HG03469 (cell line): ENCODE measurements at regions not wholly inside any gene's neighbourhood (a gene's known extent, or its start where the extent isn't known, plus 50 kb on each side); places are given as distances from the start of the nearest gene placed in this dataset.
"Not testable (repeated sequence)": the region's sequence is repeated elsewhere in the genome, so short reads cannot be mapped to it uniquely, and the experiment has no call there.

Source experiments
- ATAC-seq: cut with Tn5 transposase; IDR thresholded peaks from one replicate; pipeline ENCODE4 v1.9.1; 2021; ENCODE audit warnings: mild to moderate bottlenecking, moderate library complexity, moderate number of reproducible peaks; ENCODE audit not compliant: unreplicated experiment

DNA sequence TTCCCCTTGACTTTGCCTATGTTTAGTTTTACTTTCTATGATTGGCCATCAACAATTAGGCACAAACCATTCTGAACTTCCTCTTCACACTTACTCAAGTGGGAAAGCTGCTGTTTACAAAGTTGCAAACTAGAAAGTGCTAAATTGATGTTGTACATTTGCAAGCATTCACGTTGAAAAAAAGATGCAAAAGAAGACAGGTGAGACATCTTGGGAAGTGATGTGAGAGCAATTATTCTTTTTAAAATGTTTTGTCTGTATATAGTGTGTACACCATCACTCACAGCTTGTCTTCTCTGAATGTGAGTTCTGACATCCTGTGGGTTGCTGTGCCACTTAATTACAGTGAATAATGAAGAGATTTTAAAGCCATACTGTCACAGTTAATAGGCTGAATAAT, 874.1 kb upstream of the LRATD1 start:
- ATAC-seq = no peak

DNA sequence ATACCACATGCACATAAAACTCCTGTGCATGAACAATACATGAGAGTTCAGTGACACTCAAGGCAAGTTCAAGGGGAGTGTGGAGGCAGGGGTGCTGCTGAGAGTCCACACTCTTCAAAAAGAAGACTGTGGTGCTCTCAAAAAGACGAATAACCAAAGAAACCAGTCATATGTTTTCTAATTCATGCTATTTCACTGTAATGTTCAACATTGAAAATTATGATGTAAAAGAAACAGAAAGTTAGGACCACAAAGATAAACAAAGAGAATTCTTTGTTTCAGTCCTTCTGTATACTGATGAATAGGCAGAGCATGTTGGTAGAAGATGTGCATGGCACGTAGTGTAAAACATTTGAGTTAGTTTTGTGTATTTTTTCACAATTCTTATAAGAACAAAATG, 864.2 kb upstream of the LRATD1 start:
- ATAC-seq = no peak

DNA sequence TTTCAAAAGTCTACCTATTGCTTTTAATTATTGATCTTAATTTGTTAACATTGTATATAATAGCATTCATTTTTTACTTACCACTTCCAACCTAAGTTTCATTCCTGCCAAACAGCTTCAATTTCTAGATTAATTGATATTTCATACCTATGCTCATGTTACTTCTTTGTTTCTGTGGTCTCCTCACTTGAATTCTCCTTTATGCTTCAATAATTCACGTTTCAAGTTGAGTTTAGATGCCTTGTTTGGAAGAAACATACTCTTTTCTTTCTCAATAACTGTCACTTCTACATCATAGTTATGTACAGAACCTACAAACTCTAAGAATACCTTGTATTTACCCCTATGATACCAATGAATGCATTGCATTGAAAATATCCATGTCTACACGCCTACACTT, 862.2 kb upstream of the LRATD1 start:
- ATAC-seq = no peak

DNA sequence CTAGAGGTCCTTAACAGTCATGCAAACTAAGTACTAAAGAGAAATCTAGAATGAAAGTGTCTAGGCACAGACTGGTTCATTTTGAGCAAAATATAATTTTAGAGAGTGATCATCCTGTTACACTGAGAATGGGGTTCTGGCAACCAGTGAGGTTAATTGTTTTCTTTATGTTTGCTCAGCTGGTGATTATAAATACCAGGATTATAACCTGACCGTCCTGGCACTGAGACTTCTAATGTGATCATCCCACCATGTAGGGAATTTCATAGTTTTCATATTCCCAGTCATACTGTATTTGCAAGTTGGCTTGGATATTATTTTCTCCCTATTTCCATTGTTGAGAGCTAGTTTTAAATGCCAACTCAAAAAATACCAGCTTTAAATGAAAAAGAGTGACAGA, 852.5 kb upstream of the LRATD1 start:
- no peak for ATAC-seq

DNA sequence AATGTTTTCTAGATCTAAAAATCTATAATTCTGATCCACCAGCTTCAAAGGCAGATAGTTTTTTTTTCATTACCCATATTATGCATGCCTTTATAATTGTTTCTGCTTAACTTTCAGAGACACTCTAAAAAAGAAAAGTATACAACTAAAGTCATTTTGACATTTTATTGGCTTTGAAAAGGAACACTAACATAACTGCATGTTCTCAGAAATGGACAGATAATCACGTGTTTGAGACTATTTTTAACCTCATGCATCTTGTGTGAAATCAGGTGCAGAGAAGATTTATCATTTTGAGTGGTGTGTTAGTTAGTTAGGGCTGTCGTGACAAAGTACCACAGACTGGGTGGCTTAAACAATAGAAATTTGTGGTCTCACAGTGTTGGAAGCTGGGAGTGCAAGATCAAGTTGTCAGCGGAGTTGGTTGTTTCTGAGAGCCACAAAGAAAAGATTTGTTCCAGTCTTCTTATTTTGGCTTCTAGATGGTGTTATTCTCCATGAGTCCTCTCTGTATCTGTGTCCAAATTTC, 841.4 kb upstream of the LRATD1 start:
- ATAC-seq = no peak

DNA sequence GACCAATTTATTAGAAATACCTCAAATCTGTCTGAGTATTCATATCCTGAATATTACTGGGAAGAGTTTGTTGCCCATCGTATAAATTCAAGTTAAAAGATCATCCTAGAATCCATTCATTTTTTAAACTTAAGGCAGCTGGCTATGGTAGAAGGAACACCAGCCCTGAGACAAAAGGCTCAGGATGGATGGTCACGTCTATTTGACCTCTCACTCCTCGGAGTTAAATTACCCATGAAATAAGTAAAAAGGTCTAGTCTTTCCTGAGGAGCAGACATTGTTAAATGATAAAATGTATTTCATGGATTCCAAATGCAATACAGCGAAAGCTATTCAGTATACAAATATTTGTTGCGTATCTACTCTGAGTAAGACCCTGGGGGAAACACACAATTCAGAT, 826.0 kb upstream of the LRATD1 start:
- no peak for ATAC-seq

DNA sequence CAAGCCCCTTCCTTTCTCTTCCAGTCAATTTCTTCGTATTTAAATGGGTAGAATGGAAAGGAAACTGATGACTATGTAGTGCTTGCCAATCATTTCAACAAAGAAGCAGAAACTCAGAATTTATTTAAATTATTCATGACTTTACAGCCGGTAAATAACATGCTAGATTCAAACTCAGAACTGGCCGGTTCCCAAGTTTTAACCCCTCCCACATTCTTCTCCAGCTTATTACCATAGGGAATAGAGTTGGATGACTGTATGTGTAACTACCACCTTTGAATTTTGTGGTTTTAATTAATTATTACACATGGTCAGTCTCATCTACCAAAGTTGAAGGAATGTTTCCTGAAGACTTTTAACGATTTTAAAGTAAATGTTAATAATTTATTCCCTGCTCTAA, 819.3 kb upstream of the LRATD1 start:
- no peak for ATAC-seq

DNA sequence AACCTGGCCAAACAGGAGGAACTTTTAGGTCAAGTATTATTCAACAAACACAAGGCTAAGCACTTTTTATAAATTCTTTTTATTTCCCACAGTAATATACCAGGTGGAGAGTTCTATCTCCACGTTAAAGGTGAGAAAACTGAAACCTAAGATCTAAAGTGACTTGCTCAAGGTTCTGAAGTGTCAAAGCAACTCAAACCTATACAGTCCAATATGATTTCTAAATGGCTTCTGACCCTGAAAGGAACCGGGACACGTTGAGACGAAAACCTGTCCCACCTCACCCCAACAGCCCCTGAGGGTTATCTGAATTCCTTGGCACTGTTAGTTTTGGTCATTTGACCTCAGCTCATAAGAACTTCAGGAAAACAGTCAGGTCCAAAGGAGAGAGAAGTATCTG, 814.5 kb upstream of the LRATD1 start:
- ATAC-seq = no peak

DNA sequence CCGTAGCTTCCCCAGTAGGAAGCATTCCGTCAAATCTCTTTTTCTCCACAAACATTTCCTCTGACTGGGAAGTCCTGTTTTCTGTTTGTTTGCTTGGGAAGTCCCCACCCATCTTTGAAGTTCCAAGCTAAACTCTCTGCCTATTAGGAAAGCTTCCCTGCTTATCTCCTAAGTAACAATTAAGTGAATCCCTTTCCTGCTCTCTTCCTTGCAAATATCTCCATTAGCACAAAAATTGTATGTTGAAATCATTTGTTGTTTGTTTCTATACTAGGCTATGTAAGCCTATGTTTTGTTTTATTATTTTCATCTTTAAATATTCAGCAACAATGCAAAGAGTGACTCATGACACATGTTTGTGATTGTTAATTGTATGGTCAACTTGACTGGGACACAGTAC, 812.6 kb upstream of the LRATD1 start:
- ATAC-seq = no peak

DNA sequence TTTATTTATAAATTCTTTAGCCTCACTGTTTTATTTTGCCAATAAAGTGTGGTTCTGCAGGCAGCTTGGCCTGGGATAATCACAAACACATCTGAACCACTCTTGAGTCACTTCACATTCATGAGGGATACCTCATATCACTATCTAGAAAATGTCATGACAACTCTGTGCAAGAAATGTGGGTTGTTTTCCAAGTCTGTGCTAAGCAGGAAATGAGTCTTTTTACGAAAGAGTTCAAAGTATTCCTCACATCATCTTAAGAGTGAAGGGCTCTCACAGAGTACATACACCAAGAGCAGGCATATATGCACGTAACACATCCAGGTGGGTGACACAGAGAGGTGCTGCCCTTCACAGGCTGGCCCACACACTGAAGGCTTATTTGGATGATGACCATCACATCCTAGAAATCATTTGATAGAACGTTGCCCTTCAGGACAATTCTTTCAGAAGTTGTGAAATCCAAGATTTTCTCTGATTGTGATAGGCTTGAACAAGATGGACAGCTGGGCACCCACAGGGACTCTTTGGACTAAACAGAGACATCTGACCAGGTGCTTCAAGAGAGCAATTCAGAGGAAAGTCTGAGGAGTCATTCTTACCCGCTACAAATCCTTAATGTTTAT, 811.1 kb upstream of the LRATD1 start:
- no peak for ATAC-seq

DNA sequence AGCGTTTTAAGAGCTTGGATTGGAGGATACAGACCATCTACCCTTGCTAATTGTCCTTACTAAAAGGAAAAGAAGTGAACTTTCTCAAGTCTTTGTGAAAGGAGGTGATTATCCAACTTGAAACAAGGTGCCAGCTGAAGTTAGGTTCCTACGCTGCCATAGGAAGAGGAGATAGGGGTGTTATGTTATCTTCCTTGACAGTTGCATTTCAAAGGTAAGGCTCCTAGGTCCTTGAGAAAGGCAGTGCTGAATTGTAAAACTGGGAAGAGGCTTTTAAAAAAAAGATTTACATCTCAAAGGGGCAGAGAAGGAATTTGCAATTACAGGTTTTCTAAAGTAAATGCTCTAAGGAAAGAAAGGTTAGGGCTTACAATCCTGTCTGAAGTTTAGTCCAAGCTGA, 810.2 kb upstream of the LRATD1 start:
- ATAC-seq = no peak

DNA sequence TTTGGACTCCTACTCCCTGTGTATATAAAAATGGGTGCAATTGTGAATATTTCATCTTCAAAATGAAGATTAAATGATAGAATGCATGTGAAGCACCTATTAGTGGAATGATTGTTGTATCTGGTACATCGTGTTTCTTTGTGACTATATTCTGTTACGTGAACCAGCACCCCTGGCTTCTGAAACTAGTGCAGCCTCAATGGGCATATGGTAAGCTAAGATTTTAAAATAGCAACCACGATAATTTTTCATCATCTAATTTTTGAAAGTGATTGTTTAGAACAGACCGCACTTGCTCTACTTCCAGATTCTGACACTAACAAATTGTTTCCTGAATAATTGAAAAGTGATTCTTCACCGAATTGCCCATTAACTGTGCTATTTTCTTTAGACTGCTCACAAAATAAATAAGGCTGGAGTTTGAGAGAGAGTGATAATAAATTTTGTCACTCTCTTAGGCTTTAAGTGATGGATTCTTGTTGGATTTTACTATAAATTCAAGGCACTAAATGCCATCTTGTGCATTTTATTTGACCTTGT, 806.1 kb upstream of the LRATD1 start:
- no peak for ATAC-seq

DNA sequence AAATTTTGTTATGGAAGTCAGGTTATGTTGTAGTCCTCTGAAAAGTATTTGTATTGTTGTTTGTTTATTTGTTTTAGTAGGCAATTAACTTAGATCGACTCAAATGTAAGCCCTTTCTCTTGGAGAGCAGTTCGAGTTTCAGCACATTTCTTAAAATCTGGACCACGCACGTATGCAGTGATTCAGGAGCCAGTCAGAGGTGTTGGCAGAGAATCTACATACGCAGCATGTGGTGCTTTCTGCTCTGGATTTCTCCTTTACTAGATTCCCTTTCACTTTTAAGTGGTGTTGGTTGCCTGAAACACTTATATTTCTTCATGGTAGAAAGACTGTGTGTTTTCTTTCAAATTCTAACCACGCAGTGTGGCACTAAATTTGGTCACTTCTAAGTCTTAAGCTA, 773.9 kb upstream of the LRATD1 start:
- no peak for ATAC-seq

DNA sequence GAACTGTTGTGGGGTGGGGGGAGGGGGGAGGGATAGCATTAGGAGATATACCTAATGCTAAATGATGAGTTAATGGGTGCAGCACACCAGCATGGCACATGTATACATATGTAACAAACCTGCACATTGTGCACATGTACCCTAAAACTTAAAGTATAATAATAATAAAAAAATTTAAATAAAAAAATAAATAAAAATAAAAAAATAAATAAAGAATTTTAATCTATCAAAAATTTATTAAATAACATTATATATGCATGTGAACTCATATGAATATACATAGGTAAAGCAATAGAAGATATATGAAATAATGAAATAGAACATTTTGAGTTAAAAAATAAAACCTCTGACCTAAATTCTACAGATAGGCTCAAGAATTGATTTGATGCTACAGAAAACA, 764.2 kb upstream of the LRATD1 start:
- ATAC-seq = not testable (repeated sequence)

DNA sequence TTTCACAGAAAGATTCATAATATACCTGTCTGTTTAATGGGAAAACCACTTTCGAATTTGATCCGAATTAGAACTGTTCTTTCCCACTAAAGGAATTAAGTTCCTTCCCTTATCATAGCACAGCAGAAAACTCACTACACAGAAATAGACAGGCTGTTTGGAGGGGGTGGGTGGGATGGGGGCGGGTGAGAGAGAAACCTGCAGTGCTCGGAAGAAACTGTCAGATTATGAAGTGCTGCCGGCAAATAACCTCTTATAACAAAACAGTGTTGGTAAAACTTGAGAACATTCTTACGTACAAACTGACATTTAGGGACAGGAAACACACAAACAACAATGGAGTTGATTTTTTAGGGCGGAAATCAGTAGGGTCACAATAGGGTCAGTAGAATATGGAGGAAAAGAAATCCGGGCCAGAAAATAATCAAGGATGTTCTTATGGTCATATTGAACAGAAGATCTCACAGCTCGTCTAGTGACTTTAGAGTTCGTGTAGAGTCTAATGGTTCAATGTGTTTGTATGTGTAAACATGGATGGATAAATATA, 756.0 kb upstream of the LRATD1 start:
- no peak for ATAC-seq

DNA sequence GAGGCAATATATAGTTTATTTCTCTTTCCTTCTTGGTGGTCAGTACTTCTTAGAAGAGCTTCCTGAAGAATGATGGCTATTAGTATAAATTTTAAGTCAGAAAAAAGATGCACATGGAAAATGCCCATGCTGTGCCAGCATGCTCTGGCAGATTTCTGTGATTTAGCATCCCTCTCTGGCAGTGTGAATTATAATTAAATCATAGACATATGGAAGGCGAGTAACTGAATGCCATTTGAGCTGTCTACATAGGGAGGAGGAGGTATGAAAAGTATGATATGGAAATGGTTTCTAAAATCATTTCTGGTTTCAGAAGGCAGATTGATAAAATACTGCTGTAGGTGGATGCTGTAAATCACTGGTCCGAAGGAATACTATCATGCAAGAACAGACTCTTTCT, 754.9 kb upstream of the LRATD1 start:
- no peak for ATAC-seq

DNA sequence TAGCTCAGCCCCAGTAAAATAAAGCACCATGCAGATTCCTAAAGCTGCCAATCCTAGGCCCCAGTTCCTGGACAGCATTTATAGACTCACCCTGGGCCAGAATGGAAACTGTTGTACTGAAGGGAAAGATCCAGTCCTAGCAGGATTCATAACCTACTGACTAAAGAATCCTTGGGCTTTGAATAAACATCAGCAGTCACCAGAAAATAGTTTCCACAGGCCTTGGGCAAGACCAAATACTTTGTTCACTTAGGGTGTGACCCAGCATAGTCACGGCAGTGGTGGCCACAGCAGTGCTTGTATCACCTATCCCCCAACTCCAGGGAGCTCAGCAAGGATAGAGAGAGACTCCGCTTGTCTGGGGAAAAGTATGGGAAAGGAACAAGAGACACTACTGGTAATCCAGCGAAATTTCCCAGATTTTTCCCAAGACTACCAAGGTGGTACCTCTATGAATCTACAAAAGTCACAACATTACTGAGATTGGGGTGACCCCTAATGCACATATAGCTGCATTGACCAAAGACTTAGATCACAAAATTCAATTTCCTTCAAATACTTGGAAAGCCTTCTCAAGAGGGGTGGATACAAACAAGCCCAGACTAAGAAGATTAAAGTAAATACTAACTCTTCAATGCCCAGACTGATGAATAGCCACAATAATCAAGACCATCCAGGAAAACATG, 748.1 kb upstream of the LRATD1 start:
- no peak for ATAC-seq

DNA sequence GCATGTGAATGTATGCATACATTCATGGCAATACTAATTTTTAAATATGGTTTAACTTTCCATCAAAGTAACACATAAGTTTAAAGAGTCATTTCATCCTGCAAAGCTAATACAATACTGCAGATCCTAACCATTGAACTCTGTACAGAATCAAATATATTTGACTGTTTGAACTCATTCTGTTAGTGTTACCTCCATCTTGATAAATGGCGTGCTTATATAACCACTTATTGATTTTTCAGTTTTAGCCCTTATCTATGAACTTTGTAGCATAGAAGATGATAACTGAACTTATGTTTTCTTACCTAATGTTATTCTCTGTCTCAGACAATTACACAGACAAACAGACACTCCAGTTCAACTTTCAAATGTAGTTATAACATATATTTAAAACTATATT, 731.0 kb upstream of the LRATD1 start:
- ATAC-seq = no peak

DNA sequence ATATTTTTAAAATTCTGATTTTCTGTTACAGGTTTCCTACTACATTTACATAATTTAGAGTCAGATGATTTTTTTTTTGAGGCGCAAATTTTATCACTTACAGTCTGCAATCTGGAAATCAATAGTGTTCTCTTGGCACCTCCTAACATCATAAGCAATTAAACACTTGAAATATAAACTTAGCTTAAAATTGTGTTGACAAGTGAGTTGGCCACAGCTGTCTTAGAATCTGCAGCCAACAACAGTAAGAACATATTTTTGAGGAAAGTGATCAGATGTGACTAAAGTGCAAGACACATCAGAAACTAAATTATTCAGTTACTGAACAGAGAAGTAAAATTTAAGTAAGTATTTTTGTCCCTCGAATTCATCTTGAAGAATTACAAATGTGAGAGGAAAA, 726.7 kb upstream of the LRATD1 start:
- ATAC-seq = no peak

DNA sequence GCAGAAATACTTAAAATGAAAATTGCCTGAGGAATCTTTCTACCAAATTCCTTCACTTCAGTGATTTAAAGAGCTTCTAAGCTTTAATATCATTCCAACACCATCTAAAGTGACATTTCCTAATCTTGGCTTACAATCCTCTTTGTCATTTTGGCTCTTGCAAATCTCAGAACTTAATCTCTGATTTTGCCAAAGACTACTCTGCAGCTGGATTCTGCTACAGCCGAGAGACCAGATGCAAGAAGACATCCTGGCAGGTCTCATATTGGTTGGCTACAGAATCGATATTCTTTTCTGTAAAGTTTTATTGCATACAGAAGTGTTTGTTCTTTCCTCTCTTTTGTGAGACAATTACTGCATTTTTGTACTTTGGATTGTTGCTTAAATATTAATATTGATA, 716.5 kb upstream of the LRATD1 start:
- no peak for ATAC-seq

DNA sequence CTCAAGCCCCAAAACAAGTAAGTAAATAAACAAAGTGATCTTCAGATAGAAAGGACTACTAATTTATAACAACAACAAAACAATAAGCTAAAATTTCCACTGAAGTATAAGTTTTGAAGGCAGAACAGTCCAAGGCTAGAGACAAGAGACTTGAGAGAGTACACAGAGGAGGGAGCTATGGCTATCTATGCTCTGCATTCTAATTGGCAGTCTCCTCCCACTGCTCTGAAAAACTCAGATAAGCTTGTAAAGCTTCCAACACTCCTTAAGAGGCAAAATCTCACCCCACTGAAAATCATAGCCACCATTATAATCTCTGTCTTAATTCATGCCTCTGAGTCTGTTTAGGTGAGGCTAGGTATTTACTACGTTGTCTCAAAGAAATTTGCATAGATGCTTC, 714.6 kb upstream of the LRATD1 start:
- no peak for ATAC-seq

DNA sequence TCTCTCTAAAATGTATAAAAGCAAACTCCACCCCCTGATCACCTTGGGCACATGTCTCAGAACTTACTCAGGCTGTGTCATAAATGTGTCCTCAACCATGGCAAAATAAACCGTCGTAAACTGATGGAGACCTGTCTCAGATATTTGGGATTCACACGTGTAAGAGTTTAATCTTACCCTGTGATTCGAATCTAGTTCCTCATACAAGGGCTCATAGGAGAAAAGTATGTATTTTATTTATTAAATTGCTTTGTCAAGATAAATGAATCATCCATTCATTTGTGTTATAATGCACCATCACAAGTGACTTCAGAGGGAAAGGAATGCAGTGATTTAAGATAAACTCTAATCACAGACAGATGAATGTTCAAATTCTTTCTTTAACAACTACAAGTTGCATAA, 712.5 kb upstream of the LRATD1 start:
- ATAC-seq = no peak
